ENCODE measurements at regions not wholly inside any gene's neighbourhood (a gene's known extent, or its start where the extent isn't known, plus 50 kb on each side); places are given as distances from the start of the nearest gene placed in this dataset.

GRCh38 chr5:29231154-29231553 is 1962.3 kb upstream of the CDH6 start:
- no peak for TF ChIP-seq CTCF (IDR thresholded peaks at IDR 0.05)

- TF ChIP-seq CTCF (IDR thresholded peaks at IDR 0.05) = no peak
Measured at GRCh38 chr5:29230591-29230990, 1962.9 kb upstream of the CDH6 start.

- TF ChIP-seq CTCF (IDR thresholded peaks at IDR 0.05) = no peak
Measured at GRCh38 chr5:29229461-29229860, 1964.0 kb upstream of the CDH6 start.

- no peak; the same call in 1 of the 2 replicates for TF ChIP-seq CTCF (IDR thresholded peaks at IDR 0.05)
Measured at GRCh38 chr5:29218138-29218537, 1975.3 kb upstream of the CDH6 start.

- no peak for TF ChIP-seq CTCF (IDR thresholded peaks at IDR 0.05)
Measured at GRCh38 chr5:29214839-29215238, 1978.6 kb upstream of the CDH6 start.

GRCh38 chr5:29213475-29213874 is 1980.0 kb upstream of the CDH6 start:
- TF ChIP-seq CTCF (IDR thresholded peaks at IDR 0.05) = no peak

- TF ChIP-seq CTCF (IDR thresholded peaks at IDR 0.05) = no peak
Measured at GRCh38 chr5:29208024-29208423, 1985.5 kb upstream of the CDH6 start.

- TF ChIP-seq CTCF (IDR thresholded peaks at IDR 0.05) = no peak
Measured at GRCh38 chr5:29203049-29203448, 1990.4 kb upstream of the CDH6 start.
